Activated T-cell treated with anti-CD3 and anti-CD28 coated beads for 1 hour (primary cell): ENCODE measurements at regions not wholly inside any gene's neighbourhood (a gene's known extent, or its start where the extent isn't known, plus 50 kb on each side); places are given as distances from the start of the nearest gene placed in this dataset.
A peak's percentile ranks its signal among the peaks of the same experiment; 100 is the strongest.

Experiments
- DNase-seq: peaks from one replicate; pipeline ENCODE4 v3.0.0-alpha.2; 2020; ENCODE audit warnings: low read depth

DNA sequence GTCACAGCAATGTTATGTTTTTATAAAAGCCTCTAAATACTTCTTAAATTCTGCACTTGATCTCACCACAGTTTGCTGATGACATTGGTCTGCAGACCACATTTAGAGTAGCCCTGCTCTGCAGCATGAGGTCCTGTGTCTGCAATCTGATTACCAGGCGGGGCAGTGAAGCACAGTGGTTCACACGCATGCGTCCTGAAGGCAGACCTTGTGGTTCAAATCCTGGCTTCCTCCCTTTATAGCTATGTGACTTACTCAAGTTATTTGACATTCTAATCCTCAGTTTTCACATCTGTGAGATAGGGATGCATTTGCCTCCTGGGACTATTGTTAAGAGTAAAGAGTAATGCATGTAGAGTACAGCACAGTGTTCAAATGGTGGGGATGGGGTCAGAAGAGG lies 50.3 kb downstream of the BMAL2 start:
- DNase-seq: no peak

DNA sequence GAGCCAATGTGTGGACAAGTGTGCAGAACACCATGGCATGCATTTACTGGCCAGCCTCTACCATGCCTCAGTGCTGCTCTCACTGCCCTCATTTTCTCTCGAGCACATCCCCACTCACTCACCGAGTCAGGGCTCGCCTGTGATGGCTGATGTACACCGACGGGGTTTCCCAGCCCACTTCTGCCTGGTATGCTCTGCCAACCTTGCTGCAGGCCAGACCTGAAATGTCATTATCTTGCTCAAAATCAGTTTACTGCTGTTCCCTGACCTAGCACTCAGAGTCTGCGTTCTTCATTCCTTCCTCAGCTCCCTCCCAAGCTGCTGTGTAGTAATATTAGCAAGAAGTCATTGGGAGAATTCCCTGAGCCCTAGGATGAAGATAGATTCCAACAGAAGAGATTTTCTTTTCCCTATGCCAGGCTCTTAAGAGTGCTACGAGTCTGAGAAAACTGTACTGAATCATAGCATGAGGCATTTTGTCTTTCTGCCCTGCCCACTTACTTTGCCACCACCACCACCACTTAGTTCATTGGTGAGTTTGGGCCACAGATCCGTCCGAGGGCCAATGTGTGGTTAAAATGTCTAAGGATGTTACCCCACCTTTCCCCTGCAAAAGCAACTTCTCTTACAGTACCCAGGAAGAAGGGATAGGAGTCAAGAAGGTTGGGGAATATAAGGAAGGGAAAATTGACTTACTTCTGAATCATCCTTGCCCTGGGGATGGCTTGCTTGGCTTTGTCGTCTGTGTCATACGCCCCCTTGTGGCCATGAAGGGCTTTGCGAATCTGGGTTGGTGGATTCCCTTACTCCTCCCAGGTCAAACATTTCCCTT lies 51.0 kb downstream of the BMAL2 start:
- peak; percentile 40 for DNase-seq

DNA sequence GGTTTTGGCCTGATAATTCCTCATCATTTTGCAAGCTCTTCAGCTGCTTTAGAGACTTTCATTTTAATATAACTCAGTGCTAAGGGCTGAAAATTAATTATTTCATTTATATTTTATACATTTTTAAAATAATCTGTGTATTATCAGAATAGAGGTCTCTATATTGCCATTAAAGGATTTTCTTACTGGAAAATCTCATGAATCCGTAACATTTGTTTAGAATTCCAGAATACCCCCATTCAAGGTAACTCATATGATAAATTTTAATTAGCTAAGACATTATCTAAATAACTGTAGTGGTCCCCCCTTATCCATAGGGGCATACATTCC lies 51.6 kb downstream of the BMAL2 start:
- DNase-seq: no peak

DNA sequence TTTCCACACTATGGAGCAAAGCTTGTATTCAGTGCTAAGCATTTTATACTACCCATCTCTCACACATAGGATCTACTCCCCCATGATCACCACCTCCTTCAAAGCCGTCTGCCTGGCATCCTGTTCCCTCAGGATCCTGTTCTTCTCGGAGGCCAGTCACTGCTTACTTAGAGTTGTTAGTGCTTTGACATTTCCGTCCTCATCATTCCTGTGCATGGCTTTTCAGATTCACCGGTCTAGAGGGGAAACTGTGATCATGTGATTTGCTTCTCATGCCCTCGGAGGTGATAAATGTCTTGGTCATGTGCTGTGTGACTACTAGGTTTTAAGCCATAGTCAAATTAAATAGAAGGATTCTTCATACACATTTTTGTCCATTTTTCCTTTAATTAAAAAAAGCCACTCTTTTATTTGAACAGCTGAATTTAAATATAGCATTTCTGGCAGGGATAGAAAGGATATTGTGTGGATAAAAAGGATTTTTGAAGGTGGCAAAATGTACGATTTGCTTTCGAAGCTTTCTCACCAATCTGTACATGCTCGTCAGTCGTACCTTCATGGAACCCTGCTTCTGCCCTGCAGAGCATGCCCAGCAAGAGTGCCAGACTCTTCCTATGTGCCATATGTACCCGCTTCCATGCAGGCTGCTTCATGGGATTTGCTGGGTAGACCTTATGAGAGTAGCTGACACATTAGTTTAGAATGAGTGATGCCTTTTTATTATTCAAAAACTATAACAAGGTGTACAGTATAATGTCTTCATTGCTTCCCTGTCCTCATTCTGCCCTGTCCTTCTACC lies 53.3 kb downstream of the BMAL2 start:
- DNase-seq: no peak

DNA sequence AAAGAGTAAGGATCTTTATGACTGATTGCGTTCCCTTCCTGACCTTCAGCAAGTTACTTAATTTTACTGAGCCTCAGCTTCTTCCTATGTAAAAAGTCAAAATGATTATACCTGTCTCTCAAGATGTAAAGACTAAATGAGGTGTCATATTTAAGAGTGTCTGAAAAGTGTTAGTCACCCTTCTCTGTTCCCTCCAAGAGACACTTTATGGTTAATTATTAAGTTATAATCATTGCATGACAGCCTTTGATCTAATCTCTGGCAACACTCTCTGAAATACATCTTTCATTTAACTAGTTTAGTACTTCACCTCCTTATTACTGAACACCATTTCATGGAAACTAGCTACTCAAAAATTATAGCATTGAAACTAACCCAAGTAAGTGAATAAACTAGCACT lies 54.8 kb downstream of the BMAL2 start:
- no peak for DNase-seq

DNA sequence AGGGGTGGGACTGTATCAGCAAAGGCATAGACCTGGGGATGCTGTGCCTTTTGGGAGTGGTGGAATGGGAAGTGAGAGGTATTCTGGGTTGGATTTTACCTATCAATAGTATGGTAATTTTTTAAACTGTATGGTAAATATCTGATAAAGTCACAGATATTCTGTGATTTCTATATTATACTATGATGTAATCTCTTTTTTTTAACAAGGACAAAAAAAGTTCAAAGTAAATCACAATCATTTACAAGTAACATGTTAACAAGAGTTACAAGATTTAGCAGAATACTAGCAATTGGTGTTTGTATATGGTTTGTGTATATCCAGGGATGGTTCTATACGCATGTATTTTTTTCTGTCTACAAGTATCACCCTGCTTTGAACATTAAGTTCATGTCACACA lies 56.0 kb downstream of the BMAL2 start:
- DNase-seq: no peak

DNA sequence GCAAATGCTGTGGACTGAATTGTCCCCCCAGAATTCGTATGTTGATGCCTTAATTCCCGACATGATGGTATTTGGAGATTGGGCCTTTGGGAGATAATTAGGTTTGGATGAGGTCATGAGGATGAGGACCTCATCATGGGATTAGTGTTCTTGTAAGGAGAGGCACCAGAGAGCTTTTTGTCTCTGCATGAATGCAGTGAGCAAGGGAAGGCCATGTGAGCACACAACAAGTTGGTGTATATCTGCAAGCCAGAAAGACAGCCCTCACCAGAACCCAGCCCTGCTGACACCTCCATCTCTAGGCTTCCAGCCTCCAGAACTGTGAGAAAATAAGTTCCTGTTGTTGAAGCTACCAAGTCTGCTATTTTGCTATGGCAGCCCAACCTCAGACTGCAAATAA lies 51.9 kb upstream of the SMCO2 start:
- DNase-seq: no peak

DNA sequence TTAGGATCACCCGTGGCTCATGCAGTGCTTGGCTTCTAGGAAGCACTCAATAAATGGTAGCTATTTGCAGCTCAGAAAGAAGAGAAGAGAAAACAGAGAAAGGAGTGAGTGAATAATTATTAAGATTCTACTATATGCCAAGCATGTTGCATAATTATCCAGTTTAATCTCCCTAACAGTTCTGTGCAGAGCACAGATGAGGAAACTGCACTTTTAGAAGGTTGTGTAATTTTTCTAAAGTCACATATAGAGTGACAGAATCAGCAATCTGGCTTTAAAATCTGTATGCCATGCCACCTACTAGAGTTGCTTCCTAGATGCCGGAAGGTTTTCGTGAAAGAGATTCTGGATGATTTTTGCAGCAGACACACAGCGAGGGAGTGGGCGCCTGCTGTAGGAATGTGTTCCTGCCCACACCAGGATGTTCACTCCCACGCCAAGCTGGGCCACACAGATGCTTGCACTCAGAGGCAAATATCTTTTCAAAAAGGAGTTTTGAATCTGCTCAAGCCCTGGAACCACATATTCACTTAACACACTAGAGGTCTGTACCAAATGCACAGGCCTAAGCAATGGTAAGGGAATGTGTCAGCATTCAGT lies 50.2 kb upstream of the SMCO2 start:
- DNase-seq: no peak
